Suprapubic skin (tissue), 4 donors: ENCODE measurements at regions not wholly inside any gene's neighbourhood (a gene's known extent, or its start where the extent isn't known, plus 50 kb on each side); places are given as distances from the start of the nearest gene placed in this dataset.

Experiments
- CTCF ChIP-seq, 2 donors: fragments of 200-600 bp in 1 of 2; fragments of 450-650 bp in 1 of 2; sonication (generic) in 1 of 2; IDR thresholded peaks; one replicate each; pipeline ENCODE4 v1.5.1; 2016 to 2019; ENCODE audit warnings: antibody characterized with exemption in 2 of 2, mild to moderate bottlenecking in 1 of 2, moderate library complexity in 1 of 2
- EP300 ChIP-seq: sonication (generic); formaldehyde crosslinking; IDR thresholded peaks from one replicate; pipeline ENCODE4 v1.6.1; 2017; ENCODE audit warnings: antibody characterized with exemption
- POLR2A ChIP-seq, 2 donors: fragments of 450-650 bp; IDR thresholded peaks; one replicate each; pipeline ENCODE4 v1.6.1; 2017; ENCODE audit warnings: antibody characterized with exemption in 2 of 2, mild to moderate bottlenecking in 2 of 2, moderate library complexity in 2 of 2
- POLR2AphosphoS5 ChIP-seq, 3 donors: sonication (generic); formaldehyde crosslinking; IDR thresholded peaks; one replicate each; pipeline ENCODE4 v1.6.1; 2017; ENCODE audit warnings: antibody characterized with exemption in 3 of 3

GRCh38 chr1:61561666-61562065, 163.3 kb downstream of the TM2D1 start:
- TF ChIP-seq CTCF (IDR thresholded peaks at IDR 0.05) (no peak), EP300 (no peak), POLR2A (IDR thresholded peaks at IDR 0.05) (no peak), POLR2AphosphoS5 (IDR thresholded peaks at IDR 0.05) (no peak)
